Islet of Langerhans (tissue), 1 donor: ENCODE measurements at regions not wholly inside any gene's neighbourhood (a gene's known extent, or its start where the extent isn't known, plus 50 kb on each side); places are given as distances from the start of the nearest gene placed in this dataset.

Source experiments
- FAIRE-seq: peaks from one replicate; lab custom pipeline; 2011; peaks lifted over from hg19 to GRCh38; lab: Jason Lieb, UNC

DNA sequence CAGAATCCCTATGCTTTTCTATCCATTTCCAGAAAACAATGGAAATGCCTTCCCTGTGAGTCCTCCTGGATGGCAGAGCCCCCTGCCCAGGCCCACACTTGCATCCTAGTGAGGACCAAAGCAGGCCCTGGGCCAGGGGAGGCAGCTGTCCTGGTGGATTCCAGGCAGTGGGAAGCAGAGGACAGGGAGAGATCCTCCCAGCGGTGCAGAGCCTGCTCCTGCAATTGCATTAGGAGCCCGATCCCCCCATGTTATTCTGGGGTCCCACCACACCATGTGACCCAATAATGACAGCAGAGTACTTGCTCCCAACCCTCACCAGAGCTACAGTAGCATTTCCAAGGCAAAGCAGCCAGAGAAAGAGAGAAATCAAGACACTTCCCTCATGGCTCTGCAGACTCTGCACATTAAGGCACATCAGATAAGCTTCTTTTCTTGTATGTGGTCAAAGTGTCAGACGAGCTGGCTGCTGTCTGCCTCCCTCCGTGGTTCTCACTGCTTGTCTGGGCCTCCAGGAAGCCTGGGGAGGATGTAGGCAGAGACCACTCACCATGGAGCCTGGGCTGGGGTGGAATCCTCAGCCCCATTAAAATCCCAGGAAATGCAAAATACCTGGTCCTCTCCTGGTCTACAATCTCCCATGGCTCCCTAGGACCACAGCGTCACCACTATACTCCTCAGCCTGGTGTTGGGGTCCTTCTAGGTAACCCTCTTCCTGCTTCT lies 54.9 kb upstream of the RUNX3 start:
- FAIRE-seq = no peak

DNA sequence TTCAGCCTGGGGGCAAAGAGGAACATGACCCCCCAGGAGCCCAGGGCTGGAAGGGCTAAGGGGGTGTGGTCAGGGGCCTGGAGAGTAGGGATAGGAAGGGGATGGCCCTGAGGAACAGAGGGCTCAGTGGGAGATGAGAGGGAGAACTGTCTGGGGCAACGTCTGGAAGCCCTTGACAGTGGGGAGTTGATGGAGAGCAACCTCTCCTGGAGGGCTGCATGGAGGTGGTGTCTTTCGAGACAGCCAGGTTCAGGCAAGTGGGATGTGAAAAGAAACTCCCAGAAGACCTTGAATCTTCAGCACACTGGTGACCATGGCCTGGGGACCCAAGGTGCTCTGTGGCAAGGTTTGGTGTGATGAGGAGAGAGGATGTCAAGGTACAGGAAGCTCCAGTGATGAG lies 54.2 kb upstream of the RUNX3 start:
- no peak for FAIRE-seq

DNA sequence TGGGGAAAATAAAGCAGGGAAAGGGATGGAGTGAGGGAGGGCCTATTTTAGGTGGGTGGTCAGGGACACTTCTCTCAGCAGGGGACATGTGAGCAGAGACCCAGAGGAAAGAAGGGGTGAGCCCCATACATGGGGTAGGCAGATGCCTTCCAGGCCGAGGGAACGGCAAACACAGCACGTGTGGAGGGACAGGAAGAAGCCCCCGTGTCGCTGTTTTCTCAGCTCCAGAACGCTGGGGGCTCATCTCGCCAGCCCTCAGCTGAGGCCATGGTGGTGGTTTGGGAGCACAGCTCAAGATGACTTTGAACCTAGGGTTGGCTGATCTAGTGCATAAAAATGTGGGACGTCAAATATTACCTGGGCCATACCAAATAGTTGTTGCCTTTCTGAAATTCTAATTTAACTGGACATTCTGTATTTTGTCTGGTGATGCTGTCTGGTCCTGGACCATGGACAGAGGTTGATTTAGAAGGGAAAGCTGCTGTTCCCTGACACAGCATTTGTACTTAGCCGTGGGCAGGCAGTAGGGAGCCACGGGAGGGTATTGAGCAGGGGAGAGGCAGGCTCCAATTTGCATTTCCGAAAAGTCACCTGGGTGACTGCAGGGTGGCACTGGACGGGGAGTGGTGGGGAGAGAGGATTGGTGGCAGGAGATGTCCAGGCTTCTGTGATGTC lies 53.1 kb upstream of the RUNX3 start:
- no peak for FAIRE-seq

DNA sequence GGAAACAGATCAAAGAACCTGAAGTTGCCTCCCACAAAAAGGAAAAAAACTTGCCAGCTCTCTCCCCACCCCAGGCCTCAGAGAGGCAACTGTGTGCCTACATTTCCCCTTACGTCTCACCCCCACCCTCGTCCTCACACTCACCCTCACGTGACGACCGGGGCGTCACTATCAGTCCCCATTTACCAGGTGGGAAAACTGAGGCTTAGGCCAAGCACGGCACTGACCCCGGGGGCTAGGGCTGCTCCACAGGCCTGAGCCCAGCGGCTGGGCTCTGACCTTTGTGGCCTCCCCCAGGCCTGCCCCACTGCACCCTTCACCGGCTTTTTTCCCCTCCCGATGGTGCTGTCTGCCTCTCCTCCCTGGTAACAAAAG lies 51.5 kb upstream of the RUNX3 start:
- FAIRE-seq = no peak

DNA sequence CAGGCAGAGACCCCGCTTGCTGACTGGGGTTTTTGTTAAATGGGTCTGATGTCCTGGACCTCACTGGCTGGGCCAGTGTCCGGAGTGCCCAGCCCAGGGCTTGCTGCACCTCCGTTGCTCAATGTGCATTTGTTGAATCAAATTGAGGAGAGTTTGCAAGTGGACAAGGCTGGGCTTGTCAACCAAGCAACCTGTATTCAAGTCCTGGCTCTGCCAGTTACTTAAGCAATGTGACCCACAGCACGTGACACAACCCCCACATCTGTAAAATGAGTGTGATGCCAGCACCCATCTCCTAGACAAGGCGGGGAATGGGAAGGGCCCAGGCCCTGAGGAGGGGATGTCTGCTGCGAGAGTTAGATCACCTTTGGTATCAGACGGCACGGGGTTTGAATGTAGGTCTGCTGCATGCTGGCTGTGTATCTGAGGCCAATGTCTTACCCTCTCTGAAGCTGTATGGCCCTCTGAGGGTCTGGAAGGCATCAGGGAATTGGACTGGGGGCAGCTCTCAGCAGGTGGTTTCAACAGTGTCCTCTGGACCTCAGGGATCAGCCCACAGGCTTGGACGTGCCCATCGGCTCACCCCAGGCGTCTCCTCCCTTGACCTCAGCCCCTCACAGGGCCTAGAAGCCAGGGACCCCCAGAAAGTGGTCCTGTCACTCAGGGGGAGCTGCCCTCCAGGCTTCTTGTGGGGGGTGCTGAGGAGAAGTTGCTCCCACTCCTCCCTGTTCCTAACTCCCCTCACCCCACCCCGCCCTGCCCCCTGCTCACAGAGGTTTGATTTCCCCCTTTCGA lies 51.0 kb upstream of the RUNX3 start:
- no peak for FAIRE-seq
